ENCODE measurements at regions not wholly inside any gene's neighbourhood (a gene's known extent, or its start where the extent isn't known, plus 50 kb on each side); places are given as distances from the start of the nearest gene placed in this dataset.
A peak's percentile ranks its signal among the peaks of the same experiment; 100 is the strongest.

GRCh38 chrX:107563824-107564223 lies 64.5 kb upstream of the PRPS1 start:
- Histone ChIP-seq H3K4me1 (ENCODE audit: control insufficient read depth in 1 of 2, insufficient read depth in 2 of 2, low read length in 2 of 2) (no peaks in the 10 kb centered on the region), H3K27me3 (ENCODE audit: control insufficient read depth in 1 of 2, insufficient read depth in 2 of 2, low read length in 1 of 2) (no peaks in the 10 kb centered on the region), H3K4me3 (ENCODE audit: low read length in 2 of 2) (no peak overlapping the region), H3K9me3 (ENCODE audit: control insufficient read depth, low read length) (no peaks in the 10 kb centered on the region), H3K27ac (ENCODE audit: low read depth in 1 of 2, low read length in 2 of 2) (no peak overlapping the region), H3K36me3 (ENCODE audit: control insufficient read depth in 1 of 2, insufficient read depth in 2 of 2, low read length in 1 of 2) (no peaks in the 10 kb centered on the region)
- DNase-seq = no peak
- ATAC-seq (ENCODE audit: low FRiP score) = no peak
- intact Hi-C loops (cut with DNase I) = no loop called here
- WGBS, 2 donors = 70 to 92% methylated on average over 4 of the region's 4 CpGs

- WGBS, 2 donors = 96% methylated on average over 3 of the region's 3 CpGs
- DNase-seq = no peak
These were observed 63.3 kb upstream of the PRPS1 start for GRCh38 chrX:107565015-107565414.

GRCh38 chrX:107565931-107566603 lies 62.2 kb upstream of the PRPS1 start:
- intact Hi-C loops (cut with DNase I) = no loop called here
- no peak for ATAC-seq (ENCODE audit: low FRiP score)
- no peak overlapping the region for H3K4me3 ChIP-seq (ENCODE audit: low read length in 2 of 2)
- H3K27ac ChIP-seq (ENCODE audit: low read depth in 1 of 2, low read length in 2 of 2) = no peak overlapping the region
- H3K36me3 ChIP-seq (ENCODE audit: control insufficient read depth in 1 of 2, insufficient read depth in 2 of 2, low read length in 1 of 2) = no peaks in the 10 kb centered on the region
- 19 to 48% methylated on average over 7 of the region's 7 CpGs for WGBS, 2 donors
- DNase-seq = no peak
- no peaks in the 10 kb centered on the region for H3K4me1 ChIP-seq (ENCODE audit: control insufficient read depth in 1 of 2, insufficient read depth in 2 of 2, low read length in 2 of 2)
- H3K27me3 ChIP-seq (ENCODE audit: control insufficient read depth in 1 of 2, insufficient read depth in 2 of 2, low read length in 1 of 2) = no peaks in the 10 kb centered on the region
- no peaks in the 10 kb centered on the region for H3K9me3 ChIP-seq (ENCODE audit: control insufficient read depth, low read length)

More at GRCh38 chrX:107565015-107565414, 63.3 kb upstream of the PRPS1 start:
- ATAC-seq (ENCODE audit: low FRiP score) = no peak
- intact Hi-C loops (cut with DNase I) = no loop called here
- no peaks in the 10 kb centered on the region for H3K36me3 ChIP-seq (ENCODE audit: control insufficient read depth in 1 of 2, insufficient read depth in 2 of 2, low read length in 1 of 2)
- no peak overlapping the region for H3K4me3 ChIP-seq (ENCODE audit: low read length in 2 of 2)
- no peak overlapping the region for H3K27ac ChIP-seq (ENCODE audit: low read depth in 1 of 2, low read length in 2 of 2)
- H3K4me1 ChIP-seq (ENCODE audit: control insufficient read depth in 1 of 2, insufficient read depth in 2 of 2, low read length in 2 of 2) = no peaks in the 10 kb centered on the region
- no peaks in the 10 kb centered on the region for H3K27me3 ChIP-seq (ENCODE audit: control insufficient read depth in 1 of 2, insufficient read depth in 2 of 2, low read length in 1 of 2)
- H3K9me3 ChIP-seq (ENCODE audit: control insufficient read depth, low read length) = no peaks in the 10 kb centered on the region

GRCh38 chrX:107566604-107567262 lies 61.6 kb upstream of the PRPS1 start:
- no peaks in the 10 kb centered on the region for H3K4me1 ChIP-seq (ENCODE audit: control insufficient read depth in 1 of 2, insufficient read depth in 2 of 2, low read length in 2 of 2)
- no peak for ATAC-seq (ENCODE audit: low FRiP score)
- H3K9me3 ChIP-seq (ENCODE audit: control insufficient read depth, low read length) = no peaks in the 10 kb centered on the region
- intact Hi-C loops (cut with DNase I) = no loop called here
- no peak overlapping the region for H3K27ac ChIP-seq (ENCODE audit: low read depth in 1 of 2, low read length in 2 of 2)
- H3K4me3 ChIP-seq (ENCODE audit: low read length in 2 of 2) = no peak overlapping the region
- 80 to 85% methylated on average over 2 of the region's 2 CpGs for WGBS, 2 donors
- H3K36me3 ChIP-seq (ENCODE audit: control insufficient read depth in 1 of 2, insufficient read depth in 2 of 2, low read length in 1 of 2) = no peaks in the 10 kb centered on the region
- no peaks in the 10 kb centered on the region for H3K27me3 ChIP-seq (ENCODE audit: control insufficient read depth in 1 of 2, insufficient read depth in 2 of 2, low read length in 1 of 2)
- no peak for DNase-seq

- 45 to 55% methylated on average over 2 of the region's 2 CpGs for WGBS, 2 donors
- Histone ChIP-seq H3K4me3 (ENCODE audit: low read length in 2 of 2) (no peak overlapping the region), H3K36me3 (ENCODE audit: control insufficient read depth in 1 of 2, insufficient read depth in 2 of 2, low read length in 1 of 2) (no peaks in the 10 kb centered on the region), H3K4me1 (ENCODE audit: control insufficient read depth in 1 of 2, insufficient read depth in 2 of 2, low read length in 2 of 2) (no peaks in the 10 kb centered on the region), H3K27me3 (ENCODE audit: control insufficient read depth in 1 of 2, insufficient read depth in 2 of 2, low read length in 1 of 2) (no peaks in the 10 kb centered on the region), H3K9me3 (ENCODE audit: control insufficient read depth, low read length) (no peaks in the 10 kb centered on the region), H3K27ac (ENCODE audit: low read depth in 1 of 2, low read length in 2 of 2) (no peak overlapping the region)
- DNase-seq (no peak), ATAC-seq (ENCODE audit: low FRiP score) (no peak)
- intact Hi-C loops (cut with DNase I) = no loop called here
These were observed 60.9 kb upstream of the PRPS1 start for GRCh38 chrX:107567370-107567769.

GRCh38 chrX:107571296-107571998 lies 56.9 kb upstream of the PRPS1 start:
- Histone ChIP-seq H3K9me3 (ENCODE audit: control insufficient read depth, low read length) (no peaks in the 10 kb centered on the region), H3K4me1 (ENCODE audit: control insufficient read depth in 1 of 2, insufficient read depth in 2 of 2, low read length in 2 of 2) (no peaks in the 10 kb centered on the region), H3K4me3 (ENCODE audit: low read length in 2 of 2) (no peak overlapping the region), H3K36me3 (ENCODE audit: control insufficient read depth in 1 of 2, insufficient read depth in 2 of 2, low read length in 1 of 2) (no peaks in the 10 kb centered on the region), H3K27ac (ENCODE audit: low read depth in 1 of 2, low read length in 2 of 2) (no peak overlapping the region), H3K27me3 (ENCODE audit: control insufficient read depth in 1 of 2, insufficient read depth in 2 of 2, low read length in 1 of 2) (no peaks in the 10 kb centered on the region)
- 38 to 57% methylated on average over 9 of the region's 9 CpGs for WGBS, 2 donors
- intact Hi-C loops (cut with DNase I) = no loop called here
- DNase-seq = peak in 1 of 2 donors; percentile 67
- ATAC-seq (ENCODE audit: low FRiP score) = no peak

- Histone ChIP-seq H3K27me3 (ENCODE audit: control insufficient read depth in 1 of 2, insufficient read depth in 2 of 2, low read length in 1 of 2) (no peaks in the 10 kb centered on the region), H3K4me1 (ENCODE audit: control insufficient read depth in 1 of 2, insufficient read depth in 2 of 2, low read length in 2 of 2) (no peaks in the 10 kb centered on the region), H3K36me3 (ENCODE audit: control insufficient read depth in 1 of 2, insufficient read depth in 2 of 2, low read length in 1 of 2) (no peaks in the 10 kb centered on the region), H3K27ac (ENCODE audit: low read depth in 1 of 2, low read length in 2 of 2) (no peak overlapping the region), H3K9me3 (ENCODE audit: control insufficient read depth, low read length) (no peaks in the 10 kb centered on the region), H3K4me3 (ENCODE audit: low read length in 2 of 2) (no peak overlapping the region)
- DNase-seq (no peak), ATAC-seq (ENCODE audit: low FRiP score) (no peak)
- WGBS, 2 donors = 85 to 95% methylated on average over 7 of the region's 7 CpGs
- intact Hi-C loops (cut with DNase I) = no loop called here
These were observed 55.3 kb upstream of the PRPS1 start for GRCh38 chrX:107573016-107573415.

GRCh38 chrX:107574054-107574683 lies 54.1 kb upstream of the PRPS1 start:
- no peaks in the 10 kb centered on the region for H3K36me3 ChIP-seq (ENCODE audit: control insufficient read depth in 1 of 2, insufficient read depth in 2 of 2, low read length in 1 of 2)
- H3K4me3 ChIP-seq (ENCODE audit: low read length in 2 of 2) = no peak overlapping the region
- 73 to 75% methylated on average over 3 of the region's 3 CpGs for WGBS, 2 donors
- intact Hi-C loops (cut with DNase I) = no loop called here
- ATAC-seq (ENCODE audit: low FRiP score) (no peak), DNase-seq (no peak)
- H3K27me3 ChIP-seq (ENCODE audit: control insufficient read depth in 1 of 2, insufficient read depth in 2 of 2, low read length in 1 of 2) = no peaks in the 10 kb centered on the region
- no peaks in the 10 kb centered on the region for H3K4me1 ChIP-seq (ENCODE audit: control insufficient read depth in 1 of 2, insufficient read depth in 2 of 2, low read length in 2 of 2)
- no peak overlapping the region for H3K27ac ChIP-seq (ENCODE audit: low read depth in 1 of 2, low read length in 2 of 2)
- H3K9me3 ChIP-seq (ENCODE audit: control insufficient read depth, low read length) = no peaks in the 10 kb centered on the region
